RKO (cell line): ENCODE measurements at regions not wholly inside any gene's neighbourhood (a gene's known extent, or its start where the extent isn't known, plus 50 kb on each side); places are given as distances from the start of the nearest gene placed in this dataset.
"Not testable (repeated sequence)": the region's sequence is repeated elsewhere in the genome, so short reads cannot be mapped to it uniquely, and the experiment has no call there.

Experiments
- DNase-seq: peaks from one replicate; pipeline ENCODE4 v3.0.0-alpha.2; 2016; ENCODE audit warnings: low spot score

GRCh38 chr5:83001796-83002381 lies 75.3 kb downstream of the TMEM167A start:
- no peak for DNase-seq

DNA sequence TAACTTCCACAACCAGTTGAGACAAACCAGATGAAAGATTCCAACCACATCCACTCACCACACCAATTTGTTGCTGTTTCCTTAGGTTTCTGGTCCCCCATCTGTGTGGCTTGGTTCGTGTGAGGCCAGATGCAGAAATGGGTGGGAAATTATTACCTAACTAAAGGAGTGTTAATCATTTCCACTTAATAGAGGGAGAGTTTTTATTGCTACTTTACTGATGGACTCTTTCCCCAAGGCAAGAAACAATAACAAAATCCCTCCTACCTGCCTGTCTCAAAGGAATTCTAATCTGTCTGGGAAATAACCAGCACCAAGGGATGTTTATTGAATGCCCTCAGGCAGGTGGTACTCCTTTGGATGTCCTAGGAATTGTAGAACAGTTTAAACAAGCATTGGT lies 76.3 kb downstream of the TMEM167A start:
- no peak for DNase-seq

DNA sequence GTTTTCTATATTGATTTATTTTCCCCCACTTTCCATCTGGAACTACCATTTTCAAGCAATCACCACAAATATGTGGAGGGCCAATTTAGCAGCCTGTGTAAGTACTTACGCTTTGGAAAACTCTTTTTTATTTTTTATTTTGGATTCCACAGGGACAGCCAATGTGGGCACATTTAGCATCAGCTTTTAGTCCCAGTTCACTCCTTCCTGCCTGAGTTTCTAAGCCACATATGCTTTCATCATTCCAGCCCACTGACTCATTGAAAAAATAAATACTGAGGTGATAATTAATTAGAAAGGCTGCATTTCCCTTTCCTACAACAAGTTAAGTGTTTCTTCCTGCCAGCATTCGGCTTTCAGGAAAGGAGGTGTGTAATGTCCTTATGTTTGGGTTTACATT lies 76.8 kb downstream of the TMEM167A start:
- no peak for DNase-seq

DNA sequence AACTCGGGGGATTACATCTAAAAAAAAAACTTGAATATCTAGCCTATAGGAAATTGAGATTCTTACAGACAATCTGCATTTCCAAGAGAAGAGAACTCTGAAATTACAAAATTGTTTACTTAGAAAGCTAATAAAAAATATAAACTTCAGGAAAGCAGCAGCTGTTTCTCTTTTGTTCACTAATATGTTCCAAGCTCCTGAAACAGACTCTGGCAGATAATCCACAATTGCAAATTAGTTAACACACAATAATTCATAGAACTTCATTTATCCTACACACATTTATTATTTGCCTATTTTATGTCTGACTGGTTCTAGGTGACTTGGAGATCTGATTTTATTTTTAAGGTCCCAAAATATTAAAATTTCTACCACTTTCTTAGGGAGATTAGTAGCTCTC lies 83.8 kb downstream of the TMEM167A start:
- DNase-seq, result no peak

DNA sequence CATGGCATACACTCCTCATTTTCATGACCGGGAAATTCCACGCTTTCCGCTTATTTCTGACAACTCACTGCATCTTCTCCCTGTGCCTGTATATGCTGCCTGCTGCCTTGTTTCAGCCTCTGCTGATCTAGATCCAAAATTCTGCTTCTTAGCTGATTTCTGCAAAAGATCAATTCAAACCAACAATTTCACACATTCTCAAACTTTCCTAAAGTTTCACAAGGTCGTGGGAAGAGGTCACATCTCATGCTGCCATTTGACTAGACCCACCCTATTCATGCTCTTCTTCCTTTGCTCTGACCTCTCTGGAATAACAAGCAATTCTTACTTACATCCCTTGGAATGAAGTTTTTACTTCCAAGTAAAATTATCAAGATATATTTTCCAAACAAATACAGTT lies 84.5 kb downstream of the TMEM167A start:
- no peak for DNase-seq

DNA sequence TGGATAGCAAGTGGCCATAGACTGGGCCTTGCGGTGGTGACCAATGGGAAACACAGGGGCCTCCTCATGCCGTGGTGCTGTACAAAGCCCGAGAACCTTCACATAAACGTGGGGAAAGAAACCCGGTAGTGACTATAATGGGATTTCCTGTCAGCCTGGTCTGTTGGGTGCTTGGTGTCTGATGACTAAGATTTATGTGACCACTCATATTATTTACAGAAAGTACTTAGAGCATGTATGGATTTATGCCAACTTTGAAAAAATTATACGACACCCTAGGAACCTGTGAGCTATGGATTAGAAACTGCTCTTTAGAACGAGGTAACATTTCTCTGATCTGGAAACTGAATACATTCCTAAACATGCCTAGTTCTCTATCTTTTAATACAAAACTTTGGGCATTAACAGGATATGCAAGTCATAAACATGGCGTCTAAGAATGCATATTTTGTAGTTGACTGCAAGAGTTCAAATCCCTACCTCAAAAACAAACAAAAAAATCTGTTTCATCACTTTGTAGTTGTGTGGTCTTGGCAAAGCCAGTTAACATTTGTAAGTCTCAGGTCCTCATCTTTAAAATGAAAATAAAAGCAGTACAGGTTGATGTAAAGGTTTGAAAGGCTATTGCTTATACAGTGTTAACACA lies 85.4 kb downstream of the TMEM167A start:
- DNase-seq, result peak; percentile 26

DNA sequence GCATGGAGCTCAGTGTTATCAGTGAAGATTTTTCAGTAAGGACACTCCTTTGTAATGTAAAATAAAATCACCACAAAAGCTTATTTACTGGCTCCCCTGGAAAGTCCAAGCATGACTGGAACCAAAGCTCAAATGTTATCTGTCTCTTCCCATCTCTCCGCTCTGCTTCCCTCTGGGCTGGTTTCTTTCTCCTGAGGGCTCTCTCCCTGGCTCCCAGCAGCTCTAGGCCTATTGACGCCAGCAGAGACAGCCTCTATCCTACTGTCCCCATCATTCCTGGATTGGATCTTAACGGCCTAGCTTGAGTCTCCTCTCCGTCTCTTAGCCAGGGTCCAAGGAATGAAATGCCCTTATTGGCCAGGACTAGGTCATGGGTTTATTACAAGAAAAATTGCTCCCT lies 86.1 kb downstream of the TMEM167A start:
- DNase-seq, result no peak

DNA sequence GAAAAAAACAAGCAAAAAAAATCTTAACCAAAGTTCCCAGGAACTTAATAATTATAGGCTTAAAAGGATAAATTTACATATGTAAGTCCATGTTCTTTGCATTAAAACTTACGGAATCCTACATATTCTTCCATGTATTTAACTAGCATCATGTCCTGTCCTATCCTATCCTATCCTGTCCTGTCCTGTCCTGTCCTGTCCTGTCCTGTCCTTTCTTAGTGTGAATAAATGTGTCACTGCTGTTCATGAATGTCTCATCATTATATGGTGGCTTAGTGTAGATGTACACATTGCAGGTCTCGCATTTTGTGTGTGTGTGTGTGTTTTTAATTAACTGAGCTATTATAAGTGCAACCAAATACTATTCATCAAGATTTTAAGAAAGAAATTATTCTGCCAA lies 90.0 kb downstream of the TMEM167A start:
- DNase-seq, result no peak

- no peak for DNase-seq
Measured at GRCh38 chr5:82986404-82986803, 90.8 kb downstream of the TMEM167A start.

- DNase-seq, result no peak
Measured at GRCh38 chr5:82985763-82986162, 91.4 kb downstream of the TMEM167A start.

DNA sequence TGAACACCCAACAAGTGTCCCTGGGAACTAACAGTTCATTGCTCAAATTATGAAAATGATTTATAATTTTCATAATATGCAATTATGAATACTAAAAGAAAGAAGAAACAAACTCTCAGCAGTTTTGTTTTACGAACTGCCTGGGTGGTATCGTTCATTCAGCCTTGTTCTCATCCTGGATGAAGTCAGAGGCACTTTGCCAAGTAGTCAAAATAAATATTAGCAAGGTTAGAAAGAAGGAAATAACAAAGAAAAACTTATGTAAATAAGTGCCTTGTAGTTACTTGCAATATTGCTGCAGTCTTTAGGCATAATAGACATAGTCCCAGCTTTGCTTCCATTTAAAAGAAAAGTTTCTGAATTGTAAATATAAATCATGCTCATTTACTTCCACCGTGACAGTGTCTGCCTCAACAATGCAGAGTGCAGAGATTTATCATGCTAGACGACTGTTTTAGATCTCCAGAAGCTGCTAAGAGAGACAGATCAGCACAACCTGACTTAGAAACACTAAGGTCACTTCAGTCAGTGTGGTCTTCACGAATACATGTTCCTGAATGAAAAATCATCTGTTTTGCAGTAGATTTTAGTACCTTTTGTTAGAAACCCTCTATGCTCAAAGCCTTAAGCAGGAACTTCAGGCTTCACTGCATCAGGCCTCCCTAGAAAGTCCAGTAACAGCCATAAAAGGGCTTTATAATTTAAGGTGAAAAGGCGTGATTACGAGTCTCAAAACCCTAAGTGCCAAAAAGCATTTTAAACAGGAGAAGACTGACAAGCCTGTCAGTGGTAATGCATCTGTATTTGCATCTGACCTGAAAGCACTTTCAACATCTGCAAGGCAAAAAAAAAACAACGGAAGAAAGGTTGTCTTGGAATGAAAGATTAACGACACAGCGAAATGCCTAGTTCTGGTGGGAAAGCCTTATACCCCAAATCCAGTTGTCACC lies 92.1 kb downstream of the TMEM167A start:
- no peak for DNase-seq

- DNase-seq, result no peak
Measured at GRCh38 chr5:82982846-82983245, 94.3 kb downstream of the TMEM167A start.

GRCh38 chr5:82976887-82977286 lies 100.3 kb downstream of the TMEM167A start:
- not testable (repeated sequence) for DNase-seq

- DNase-seq, result no peak
Measured at GRCh38 chr5:82975812-82976211, 101.4 kb downstream of the TMEM167A start.

DNA sequence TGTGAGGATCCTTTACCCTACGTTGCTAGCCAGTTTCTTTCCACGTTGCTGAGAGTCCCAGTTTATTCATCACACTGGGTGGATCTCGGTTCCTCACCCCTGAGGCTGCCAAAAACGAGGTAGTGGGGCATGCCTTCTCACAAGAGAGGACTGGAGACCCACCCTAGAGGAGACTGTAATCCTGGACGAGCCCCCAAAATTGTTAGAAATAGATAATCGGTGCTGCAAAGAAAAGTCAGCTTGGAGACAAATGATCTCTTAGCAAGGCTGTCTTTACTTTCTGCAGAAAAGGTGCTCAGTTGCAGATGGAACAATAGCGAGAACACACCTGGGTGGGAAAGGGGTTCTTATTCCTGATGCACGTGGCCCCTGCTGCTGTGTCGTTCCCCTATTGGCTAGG lies 101.8 kb downstream of the TMEM167A start:
- no peak for DNase-seq

DNA sequence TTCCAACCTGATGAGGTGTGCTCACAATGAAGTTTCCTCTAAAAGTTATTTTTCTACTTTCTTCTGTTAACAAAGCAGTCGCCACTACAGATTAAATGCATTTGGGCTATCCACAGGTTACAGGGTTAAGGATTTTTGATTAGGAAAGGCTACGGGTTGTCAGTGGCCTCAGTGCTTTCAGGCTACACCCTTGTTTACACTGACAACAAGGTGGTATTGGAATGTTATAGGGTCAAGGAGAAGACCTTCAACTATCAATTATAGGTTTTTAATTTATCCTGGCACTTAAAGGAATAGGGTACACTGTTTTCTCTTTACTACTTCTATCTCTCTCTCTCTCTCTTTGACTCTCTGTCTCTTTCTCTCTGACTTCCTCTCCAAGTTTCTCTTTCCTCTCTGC lies 102.8 kb downstream of the TMEM167A start:
- DNase-seq, result not testable (repeated sequence)

DNA sequence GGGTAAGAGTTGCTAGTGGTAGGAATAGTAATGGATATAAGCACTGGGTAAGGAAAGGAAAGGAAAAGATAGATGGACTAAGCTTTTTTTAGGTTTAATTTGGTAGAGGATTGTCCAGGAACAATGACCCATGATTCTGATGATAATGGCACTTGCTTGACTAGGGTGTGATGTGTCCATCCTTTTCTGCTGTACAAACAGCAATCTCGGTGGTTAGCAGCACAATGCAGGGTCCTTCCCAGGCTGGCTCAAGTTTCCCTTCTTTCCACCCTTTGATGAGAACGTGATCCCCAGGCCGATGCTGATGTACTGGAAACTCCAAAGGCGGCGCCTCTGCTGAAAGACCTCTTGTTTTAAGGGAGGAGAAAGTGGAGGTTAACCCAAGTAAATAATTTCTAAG lies 105.3 kb downstream of the TMEM167A start:
- DNase-seq, result no peak

DNA sequence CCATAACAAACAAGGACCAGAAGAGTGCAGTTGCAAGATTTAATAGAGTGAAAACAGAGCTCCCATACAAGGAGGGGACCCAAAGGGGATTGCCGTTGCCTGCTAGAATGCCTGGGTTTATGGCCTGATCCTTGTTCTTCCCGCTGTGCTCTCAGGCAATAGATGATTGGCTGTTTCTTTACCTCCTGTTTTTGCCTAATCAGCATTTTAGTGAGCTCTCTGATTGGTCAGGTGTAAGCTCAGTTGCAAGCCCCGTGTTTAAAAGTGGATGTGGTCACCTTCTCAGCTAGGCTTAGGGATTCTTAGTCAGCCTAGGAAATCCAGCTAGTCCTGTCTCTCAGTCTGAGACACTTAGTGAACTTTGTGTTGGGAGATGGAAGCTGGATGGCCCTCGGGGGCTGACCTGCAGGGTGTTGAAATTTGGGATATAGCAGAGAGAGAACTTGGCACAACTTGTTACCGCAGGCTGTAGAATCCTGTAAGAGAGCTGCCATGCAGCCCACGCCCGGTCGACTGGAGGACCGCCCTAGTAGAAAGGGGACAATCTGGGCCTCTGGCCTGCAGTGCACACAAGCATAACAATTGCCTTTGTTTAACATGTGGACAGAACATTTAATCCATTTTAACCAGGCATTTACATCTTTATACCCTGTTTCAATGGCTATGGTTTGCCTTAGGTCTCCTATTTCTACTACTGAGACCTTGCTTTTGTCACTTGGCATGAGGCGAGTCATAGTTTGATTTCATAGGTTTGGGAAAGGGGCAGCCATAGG lies 106.0 kb downstream of the TMEM167A start:
- not testable (repeated sequence) for DNase-seq

GRCh38 chr5:82969221-82969976 lies 107.8 kb downstream of the TMEM167A start:
- DNase-seq, result peak; percentile 58

DNA sequence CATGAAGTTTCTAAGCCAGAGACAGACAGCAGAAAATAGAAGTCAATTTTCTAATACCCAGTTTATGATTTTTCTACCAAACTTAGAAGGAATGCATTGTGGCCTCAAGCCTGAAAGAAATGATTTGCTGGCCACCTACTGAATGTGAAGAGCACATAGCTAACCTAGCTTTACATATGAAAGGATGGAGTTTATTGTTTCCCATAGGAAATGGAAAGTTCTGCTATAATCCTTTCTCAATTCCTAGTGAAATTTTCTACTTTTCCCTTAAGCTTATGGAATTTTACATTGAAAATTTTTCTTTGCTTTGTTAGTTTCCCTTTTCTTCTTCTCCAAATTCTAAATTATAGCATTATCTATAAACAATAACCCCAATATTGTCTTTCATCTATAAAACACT lies 110.1 kb downstream of the TMEM167A start:
- no peak for DNase-seq

DNA sequence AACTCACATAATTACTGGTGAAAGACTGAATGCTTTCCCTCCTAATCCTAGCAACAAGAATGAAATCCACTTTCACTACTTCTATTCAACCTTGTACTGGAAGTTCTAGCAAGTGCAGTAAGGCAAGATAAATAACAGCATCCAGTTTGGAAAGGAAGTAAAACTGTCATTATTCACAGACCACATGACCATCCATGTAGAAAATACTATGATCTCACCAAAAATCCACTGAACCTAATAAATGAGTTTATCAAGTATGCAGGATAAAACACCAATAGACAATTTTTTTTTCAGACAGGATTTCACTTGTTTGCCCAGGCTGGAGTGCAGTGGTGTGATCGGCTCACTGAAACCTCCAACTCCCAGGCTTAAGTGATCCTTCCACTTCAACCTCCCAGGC lies 117.7 kb downstream of the TMEM167A start:
- no peak for DNase-seq

GRCh38 chr5:82956600-82956999 lies 120.6 kb downstream of the TMEM167A start:
- DNase-seq, result no peak
